ENCODE measurements at regions not wholly inside any gene's neighbourhood (a gene's known extent, or its start where the extent isn't known, plus 50 kb on each side); places are given as distances from the start of the nearest gene placed in this dataset.

DNA sequence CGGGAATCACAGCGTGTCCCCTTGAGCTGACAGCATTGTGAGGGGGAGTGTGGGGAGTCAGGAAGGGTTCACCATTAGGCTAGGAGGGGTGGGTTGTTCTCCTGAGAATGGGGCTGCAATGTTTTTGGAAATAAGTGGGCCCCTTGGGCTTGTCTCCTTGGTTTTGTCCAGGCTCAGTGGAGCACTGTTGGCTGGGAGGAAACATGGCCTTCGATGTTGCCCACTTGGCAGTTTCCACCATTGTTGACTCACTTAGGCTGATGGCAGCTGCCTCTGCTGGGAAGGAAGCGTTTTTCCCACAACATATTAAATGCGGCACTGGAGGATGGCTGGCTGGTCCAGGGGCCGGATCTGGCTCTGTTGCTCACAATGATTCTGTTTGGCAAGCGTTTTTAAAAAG, 512.1 kb downstream of the QKI start:
- TF ChIP-seq, protein P1, sequence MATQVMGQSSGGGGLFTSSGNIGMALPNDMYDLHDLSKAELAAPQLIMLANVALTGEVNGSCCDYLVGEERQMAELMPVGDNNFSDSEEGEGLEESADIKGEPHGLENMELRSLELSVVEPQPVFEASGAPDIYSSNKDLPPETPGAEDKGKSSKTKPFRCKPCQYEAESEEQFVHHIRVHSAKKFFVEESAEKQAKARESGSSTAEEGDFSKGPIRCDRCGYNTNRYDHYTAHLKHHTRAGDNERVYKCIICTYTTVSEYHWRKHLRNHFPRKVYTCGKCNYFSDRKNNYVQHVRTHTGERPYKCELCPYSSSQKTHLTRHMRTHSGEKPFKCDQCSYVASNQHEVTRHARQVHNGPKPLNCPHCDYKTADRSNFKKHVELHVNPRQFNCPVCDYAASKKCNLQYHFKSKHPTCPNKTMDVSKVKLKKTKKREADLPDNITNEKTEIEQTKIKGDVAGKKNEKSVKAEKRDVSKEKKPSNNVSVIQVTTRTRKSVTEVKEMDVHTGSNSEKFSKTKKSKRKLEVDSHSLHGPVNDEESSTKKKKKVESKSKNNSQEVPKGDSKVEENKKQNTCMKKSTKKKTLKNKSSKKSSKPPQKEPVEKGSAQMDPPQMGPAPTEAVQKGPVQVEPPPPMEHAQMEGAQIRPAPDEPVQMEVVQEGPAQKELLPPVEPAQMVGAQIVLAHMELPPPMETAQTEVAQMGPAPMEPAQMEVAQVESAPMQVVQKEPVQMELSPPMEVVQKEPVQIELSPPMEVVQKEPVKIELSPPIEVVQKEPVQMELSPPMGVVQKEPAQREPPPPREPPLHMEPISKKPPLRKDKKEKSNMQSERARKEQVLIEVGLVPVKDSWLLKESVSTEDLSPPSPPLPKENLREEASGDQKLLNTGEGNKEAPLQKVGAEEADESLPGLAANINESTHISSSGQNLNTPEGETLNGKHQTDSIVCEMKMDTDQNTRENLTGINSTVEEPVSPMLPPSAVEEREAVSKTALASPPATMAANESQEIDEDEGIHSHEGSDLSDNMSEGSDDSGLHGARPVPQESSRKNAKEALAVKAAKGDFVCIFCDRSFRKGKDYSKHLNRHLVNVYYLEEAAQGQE (IDR thresholded peaks at IDR 0.05; ENCODE audit: insufficient read depth in 1 of 2, low read depth in 2 of 2, low read length in 2 of 2) = no peak
- TF ChIP-seq TAF1 (IDR thresholded peaks at IDR 0.05; ENCODE audit: borderline replicate concordance, insufficient read depth, low read length) = no peak
